Hepatic stellate cell (primary cell): ENCODE measurements at regions not wholly inside any gene's neighbourhood (a gene's known extent, or its start where the extent isn't known, plus 50 kb on each side); places are given as distances from the start of the nearest gene placed in this dataset.
A peak's percentile ranks its signal among the peaks of the same experiment; 100 is the strongest.

Experiments
- DNase-seq: peaks from one replicate; pipeline ENCODE4 v3.0.0; 2011; ENCODE audit warnings: low spot score

DNA sequence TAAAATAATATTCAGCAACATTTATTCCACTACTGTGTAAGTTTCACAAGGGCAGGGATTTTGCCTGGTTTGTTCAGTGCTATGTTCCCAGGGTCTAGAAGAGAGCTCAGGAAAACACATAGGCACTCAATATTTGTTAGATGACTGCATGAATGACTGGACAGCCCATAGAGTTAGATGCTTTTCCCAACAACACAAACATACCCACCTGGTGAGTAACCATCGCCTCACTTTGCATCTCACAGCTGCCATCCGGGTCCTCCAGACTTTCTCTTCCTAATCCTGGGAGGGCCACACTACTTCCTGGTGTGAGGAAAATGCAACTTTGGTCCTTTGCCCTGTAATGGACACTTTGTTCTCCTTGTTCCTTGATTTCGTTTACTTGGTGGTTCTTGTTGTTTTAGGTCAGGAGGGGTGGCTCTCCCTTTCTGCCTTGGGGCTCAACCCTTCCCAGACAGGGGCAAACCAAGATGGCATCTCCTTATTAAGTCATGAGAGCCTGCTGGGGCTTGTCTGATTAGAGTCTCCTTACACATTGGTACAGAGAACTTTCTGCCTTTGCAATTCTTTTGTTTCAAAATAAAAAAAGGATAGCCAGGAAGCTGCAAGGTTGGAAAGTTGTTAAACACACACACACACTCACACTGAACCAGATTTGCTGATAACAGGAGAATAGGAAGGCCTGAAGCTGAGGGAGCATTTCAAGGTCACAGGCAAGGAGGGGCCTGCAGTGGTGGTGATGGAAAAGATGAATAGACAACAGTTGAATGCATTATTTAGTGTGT is 190.6 kb downstream of the MID1IP1 start:
- DNase-seq = no peak

DNA sequence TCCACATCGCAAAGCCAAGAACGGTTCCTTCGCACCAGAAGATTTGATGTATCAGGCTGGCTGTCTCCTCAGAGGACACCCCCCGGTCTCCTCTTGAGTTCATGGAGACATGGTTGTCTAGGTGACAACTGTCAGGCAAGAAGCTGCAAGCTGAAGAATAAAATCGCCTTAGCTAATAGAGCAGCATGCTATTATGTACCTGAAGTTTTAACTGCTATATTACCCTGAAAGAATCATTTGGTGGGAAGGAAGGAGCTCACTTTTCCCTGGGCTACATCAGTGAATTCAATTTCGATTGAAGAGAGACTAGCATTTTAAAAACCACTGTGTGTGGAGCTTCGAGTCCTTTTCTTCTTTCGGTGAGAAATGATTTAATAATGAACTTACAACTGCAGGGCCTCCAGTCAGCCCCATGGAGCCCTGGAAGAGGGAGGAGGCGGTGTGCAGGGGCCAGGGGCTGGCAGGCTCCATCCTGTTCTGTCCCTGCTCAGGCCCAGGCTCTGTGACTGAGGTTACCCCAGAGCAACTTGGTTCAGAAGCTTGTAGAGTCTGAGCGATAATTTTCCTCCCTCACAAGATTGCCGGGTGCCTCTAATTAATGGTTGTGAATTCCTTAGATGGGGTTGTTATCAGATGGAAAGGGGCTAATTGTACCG is 191.3 kb downstream of the MID1IP1 start:
- DNase-seq = no peak

DNA sequence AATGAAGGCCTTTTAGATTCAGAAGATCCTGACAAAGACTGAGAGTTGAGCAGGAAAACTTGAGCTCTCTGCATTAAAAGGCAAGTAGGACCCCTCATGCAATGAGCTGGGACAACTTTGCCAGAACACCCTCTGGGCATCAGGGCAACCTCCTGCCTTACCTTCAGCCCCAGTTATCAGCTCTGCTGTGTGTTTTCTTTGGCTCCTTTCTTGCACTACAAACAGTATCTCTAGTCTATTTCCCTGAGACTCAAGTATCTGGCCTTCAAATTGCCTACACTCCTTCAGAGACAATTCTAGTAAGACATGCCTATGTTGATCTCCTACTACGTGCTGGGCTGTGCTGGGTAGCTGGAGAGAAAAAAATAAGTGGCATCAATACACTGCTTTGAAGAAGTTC is 192.2 kb downstream of the MID1IP1 start:
- DNase-seq = no peak

DNA sequence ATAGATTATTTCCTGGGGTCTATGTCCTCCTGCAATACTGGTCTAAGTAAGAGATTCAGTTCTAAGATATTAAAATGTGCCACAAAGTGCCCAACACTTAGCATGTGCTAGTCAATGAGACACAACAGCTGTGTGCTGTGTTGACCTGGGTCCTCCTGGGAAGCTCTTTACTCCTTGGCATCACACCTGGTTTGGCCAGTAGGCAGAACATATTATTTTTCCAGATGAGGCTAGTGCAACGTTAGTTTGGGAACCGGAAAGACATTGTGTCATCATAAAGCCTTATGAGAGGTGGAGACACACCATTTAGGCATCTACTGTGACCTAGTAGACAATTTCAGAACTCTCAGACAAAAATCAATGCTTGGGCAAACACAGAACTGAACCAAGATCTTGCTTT is 197.8 kb downstream of the MID1IP1 start:
- DNase-seq = no peak

DNA sequence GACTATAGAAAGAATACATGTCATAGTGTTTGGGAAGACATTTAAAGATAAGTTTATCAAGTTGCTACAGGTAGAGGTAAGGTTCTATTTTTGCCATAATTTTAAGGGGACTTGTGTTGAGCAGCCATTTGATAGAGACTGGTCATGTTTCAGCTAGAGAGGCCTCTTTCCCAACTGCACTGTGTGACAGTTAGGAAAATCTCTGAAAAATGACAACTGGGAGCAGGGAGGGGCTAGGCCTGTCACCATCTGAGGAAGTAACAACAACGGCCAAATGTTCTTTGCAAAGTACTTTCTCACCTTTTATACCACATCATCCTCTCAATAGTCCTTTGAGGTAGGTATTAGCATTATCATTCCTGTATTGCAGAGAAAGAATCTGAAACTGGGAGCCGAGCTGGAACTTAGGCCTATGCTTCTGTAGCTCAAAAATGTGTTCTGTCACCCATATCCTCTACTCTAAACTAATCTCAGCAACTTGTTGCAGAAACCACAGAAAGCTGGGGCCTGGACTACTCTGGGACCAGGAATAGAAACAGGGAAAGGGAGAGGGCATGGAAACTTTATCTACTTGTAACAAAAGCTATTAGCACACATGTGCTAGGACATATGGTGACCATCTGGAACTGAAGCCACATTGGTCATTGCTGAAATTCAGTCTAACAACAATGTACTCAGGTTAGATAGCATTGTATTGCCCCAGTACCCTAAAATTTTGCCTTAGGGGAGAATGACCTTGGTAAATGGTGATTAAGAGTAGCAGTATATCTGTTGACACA is 198.9 kb downstream of the MID1IP1 start:
- DNase-seq = no peak

DNA sequence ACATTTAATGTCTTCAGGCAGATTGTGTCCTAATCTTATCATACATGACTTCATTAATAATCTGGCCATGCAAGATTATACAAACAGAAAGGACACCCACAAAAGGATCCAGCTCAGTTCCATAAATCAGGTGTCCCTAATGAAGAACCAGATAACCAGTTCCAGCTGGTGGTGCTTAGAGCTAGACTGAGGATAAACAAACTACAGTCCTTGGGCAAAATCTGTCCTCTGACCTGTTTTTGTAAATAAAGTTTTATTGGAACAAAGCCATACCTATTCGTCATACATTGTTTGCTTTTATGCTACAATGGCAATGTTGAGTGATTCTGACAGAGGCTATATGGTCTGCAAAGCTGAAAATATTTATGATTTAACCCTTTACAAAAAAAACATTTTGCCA is 199.5 kb downstream of the MID1IP1 start:
- DNase-seq = no peak

DNA sequence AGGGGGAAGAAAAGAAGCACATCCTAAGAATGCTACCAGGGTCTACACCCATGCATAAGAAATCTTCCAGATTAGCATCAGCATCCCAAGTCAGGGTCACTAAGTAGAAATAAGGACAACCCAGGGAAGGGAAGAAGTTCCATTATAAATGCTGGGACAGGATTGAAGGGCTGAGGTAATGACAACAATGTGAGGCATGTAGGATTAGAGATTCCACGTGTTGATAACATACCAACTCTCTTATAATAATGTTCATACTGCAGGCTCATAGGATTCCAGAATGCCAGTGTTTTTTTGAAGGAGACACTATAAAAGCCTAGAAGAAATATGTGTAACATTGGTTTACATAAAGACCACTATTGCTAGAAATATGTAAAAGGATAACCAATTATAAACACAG is 201.2 kb downstream of the MID1IP1 start:
- DNase-seq = no peak

DNA sequence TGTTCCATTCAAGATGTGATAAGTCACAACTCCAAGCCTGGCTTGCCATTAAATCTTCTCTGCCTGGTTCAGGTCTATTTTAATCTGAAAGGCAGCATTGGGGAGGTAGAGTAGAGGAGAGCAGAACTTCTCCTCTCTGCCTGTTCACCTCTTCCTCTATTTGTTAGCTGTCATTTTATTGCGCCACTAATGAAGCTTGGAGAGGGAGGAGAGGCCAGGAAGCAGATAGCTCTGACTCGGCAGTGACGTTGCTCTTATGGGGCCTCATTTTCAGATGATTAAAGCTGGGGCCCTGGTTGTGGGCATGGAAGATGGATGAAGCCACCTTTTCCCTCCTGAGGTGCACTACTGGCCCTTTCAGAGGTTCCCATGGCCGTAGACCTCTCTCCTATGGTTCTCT is 207.3 kb downstream of the MID1IP1 start:
- no peak for DNase-seq

DNA sequence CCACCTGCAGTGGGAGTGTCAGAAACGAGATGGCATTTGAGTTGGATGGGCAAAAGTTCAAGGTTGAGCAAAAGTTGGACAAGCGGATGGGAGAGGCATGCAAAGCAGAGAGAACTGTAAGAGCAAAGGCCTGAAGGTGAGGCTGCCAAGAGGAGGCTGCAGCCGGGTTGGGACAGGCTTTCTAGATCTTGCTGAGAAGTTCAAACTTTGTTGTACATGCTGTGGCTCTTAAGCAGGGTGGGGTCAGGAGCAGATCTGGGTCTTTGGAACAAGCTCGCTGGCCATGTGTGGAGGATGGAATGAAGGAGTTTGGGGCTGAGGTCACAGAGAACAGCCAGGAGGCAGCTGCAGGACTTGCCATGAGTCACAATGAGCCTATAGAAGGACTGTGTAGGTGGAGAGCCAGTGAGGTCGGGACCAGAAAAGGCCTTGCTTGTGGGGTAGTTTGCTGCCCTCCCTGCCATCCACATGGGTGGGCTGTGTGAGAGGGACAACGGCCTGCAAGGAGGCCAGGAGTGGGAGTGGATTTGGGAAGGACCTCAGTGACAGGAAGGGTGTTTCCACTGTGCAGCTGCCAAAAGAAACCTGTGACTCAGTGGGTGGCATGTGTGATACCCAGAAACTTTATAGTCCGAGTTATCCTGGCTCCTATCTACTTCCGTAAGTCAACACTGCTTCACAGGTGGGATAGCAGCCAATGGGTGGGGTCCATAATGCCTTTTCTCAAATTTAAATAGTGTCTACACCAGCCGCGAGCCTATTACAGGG is 210.4 kb downstream of the MID1IP1 start:
- no peak for DNase-seq

DNA sequence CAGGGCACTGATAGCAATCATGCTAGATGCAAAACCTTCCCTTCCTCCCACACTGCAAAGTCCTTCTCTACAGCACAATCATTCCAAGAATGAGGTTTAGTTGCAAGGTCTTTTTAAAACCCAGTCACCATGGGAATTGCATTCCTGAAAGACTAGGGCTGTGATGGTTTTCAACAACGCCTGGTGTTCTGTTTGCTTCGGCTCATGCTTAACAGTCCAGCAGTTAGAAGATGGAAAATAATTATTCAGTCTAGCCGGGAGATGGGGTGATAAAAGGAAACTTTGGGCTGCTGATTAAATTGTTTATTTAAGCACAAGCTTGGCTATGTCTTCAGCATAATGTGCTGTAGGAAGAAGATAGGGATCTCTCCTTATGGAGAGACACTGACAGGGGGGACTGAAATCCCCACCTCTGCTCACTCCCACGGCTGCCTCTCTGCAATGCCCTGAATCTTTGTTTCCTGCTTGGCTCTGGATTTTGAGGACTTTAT is 211.4 kb downstream of the MID1IP1 start:
- peak; percentile 11 for DNase-seq

DNA sequence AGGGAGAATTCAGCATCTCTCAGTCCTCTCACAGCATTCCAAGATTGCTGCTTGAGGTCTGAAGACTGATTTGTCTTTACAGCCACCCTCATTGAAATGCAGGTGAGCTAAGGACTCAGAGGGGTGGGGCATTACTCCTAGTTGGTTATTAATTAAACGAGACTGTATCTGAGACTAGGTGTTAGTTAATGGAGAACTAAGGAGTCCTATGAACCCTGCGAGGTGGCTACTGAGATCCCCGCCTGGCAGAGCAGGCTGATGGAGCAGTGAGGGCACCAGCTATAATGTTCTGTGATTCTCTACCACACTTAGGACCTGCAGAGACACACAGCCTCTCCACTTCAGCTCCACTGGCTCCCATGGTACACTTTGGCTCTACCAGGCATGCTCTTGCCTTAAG is 215.3 kb downstream of the MID1IP1 start:
- no peak for DNase-seq

DNA sequence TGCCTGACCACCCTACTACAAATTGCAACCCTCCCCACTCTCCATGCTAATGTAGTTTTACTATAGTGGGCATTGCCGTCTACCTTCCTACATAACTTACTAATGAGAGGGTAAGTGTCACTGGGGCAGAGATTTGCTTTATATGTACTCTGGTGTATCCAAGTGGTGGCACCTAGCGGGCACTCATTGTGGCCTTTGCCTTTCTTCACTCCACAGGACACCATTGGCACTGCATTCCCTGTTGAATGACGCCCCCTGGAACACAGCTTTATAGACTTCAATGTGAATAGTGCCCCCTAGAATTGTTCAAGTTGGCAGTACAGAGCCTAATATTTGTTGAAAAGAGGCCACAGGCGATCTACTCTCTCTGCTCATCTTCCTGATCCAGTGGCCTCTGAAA is 215.8 kb downstream of the MID1IP1 start:
- no peak for DNase-seq

DNA sequence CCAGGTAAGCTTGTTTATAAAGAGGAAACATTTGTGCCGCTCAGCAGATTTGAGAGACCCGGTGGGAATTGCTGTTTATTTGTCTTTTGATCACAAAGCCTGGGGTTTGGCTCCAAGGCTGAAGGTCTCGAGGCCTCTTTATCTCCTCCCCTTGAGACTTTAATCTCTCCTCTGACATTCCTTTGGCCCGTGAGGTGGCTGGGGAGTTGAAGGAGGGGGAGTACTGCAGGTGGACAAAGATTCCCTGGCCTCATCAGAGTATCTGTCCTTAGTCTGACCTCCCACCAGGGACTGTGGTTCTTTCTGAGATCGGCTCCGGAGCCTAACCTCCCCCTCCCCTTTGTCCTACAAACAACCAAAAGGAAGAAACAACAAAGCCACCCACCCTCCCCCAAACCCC is 216.5 kb downstream of the MID1IP1 start:
- DNase-seq = no peak

DNA sequence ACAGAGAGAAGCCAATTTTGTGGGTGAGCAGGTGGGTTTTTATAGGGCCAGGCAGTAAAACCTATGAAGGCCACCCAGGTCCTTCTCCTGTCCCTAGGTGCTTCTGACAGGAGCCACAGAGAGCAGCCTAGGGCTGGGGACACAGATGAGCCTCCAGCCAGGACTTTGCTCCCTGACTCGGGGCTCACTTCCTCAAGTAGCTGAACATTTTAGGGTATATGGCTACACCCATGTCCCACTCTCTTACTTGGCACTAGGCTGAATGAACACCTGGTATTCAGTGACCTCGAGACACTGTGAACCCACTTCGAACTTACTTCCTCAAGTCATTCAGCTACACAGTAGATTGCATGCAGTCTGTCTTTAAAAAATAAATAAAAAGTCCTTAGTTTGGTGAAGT is 217.3 kb downstream of the MID1IP1 start:
- DNase-seq = no peak

DNA sequence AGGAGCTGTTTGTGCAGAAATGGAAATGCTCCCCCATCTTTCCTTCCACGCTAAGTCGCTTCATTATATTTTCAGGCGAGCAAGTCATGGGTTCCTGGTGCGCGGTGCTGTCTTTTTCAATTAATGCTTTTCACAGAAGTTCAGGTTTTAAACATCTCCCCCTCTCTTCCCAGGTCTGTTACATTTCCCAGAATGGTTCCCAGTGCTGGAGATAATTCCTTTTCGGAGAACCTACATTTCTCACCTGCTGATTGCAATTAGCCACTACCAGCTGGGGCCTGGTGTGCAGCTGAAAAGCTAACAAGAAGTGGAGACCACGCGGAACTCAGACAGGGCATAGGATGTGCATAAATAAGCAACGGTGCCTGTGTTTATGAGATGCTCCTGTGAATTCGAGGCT is 217.8 kb downstream of the MID1IP1 start:
- DNase-seq = no peak

DNA sequence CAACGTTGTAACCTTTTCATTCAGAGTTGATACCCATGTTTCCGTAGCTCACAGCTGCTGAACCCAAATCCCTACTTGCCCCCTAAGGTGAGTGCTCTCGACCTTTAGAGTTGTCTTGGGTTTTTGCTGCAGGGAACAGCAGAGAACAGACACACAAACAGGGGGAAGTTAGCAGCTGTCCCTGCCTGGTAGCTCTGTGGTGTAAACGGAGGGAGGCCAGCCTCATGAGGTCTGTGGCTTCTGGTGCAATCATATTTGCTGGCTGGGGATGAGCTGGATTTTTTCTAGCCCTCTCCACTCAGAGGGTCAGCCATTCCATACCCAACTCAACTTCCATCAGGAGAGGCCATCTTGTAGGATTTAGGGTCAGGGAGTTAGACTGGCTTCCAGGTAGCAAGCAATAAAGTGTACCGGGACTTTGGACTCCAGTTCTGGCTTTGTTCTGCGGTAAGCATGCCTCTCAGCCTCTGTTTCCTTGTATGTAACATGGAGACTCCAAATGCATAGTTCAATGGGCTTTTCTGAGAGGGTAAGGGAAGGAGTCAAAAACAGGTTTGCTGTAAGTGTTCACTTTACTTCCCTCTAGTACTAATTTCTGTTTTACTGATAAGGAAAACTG is 218.9 kb downstream of the MID1IP1 start:
- DNase-seq = no peak

DNA sequence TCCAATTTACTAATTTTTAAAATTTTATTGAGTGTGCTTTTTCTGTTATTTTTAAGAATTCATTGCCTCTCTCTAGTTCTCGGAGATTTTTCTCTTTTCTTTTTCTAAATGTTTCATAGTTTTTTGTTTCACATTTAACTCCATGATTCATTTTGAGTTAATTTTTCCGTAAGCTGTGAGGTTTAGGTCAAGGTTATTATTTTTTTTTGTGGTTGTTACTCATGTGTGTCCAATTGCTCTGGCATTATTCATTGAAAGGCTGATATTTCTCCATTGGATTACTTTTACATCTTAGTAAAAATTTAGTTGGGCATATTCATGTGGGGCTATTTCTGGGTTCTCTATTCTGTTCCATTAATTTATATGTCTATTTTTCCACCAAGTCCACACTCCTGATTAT is 220.8 kb downstream of the MID1IP1 start:
- DNase-seq = no peak

DNA sequence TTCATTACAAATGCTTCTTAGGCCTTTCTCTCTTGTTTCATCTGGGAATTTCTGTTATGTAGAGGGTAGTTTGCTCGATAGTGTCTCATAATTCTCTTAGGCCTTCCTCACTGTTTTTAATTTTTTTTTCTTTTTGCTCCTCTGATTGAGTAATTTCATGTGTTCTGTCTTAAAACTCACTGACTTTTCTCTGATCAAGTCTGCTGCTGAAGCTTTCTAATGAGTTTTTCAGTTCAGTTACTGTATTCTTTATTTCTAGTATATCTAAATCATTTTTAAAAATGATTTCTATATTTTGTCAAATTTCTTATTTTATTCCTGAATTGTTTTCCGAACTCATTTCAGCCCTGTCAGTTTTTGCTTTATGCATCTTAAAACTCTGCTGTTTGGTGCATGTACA is 228.0 kb downstream of the MID1IP1 start:
- DNase-seq = no peak

DNA sequence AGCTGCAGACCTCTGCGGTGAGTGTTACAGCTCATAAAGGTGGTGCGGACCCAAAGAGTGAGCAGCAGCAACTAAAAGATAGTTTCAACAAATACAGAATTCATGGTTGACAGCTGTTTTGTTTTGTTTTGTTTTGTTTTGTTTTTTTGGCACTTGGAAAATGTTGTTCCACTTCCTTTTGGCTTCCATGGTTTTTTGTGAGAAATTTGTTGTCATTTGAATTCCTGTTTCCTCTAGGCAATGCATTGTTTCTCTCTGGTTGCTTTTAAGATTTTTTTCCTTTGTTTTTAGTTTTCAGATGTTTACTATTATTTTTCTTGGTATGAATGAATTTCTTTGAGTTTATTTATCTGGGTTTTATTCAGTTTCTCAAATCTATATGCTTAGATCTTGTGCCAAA is 229.4 kb downstream of the MID1IP1 start:
- no peak for DNase-seq

DNA sequence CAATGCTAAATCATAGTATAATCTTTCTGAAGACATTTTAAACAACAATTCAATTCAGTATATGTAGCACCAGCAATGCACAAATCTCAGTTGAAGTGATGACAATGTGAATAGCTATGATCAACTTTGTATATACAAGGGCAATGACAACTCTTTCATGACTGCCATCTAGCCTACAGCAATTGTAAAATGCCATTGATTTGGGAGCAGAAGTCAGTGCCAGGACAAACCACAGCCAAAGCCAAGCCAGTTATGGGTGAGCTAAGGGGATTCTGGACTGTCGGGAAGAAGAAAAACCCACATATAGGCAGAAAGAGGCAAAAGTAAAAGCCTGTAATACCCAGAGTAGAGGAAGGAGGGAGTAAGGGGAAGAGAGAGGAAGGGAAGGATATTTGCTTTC is 238.6 kb downstream of the MID1IP1 start:
- DNase-seq = no peak

DNA sequence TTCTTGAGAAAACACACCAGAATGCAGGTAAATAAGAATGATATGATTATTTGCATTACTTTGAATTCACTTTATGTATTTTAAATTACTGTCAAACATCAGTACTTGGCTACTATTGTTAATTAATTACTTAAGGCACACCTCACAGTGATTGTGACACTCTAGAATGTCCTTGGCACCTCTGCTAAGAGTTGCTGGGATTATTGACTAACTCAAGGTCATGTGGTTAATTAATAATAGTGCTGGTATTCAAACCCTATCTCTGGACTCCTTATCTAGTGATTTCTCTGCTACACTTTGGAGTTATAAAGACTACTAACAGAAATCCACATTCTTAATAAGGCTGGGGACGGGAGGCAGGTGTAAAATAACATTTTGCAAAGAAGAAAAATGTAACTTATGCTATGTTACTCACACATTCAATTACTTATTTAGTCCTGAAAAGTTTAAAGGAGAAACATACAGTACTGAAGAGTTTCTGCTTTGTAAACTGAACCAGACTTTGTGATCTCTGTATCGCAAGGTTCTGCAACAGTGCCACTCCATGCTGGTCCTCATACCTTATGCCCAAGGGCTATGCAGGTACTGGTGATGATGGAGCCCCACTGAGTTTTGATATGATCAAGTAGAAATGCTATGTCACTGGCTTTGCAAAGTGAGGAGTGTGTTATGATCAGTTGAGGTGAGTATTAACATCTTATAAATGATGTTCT is 242.7 kb downstream of the MID1IP1 start:
- DNase-seq = no peak
